ENCODE measurements at regions not wholly inside any gene's neighbourhood (a gene's known extent, or its start where the extent isn't known, plus 50 kb on each side); places are given as distances from the start of the nearest gene placed in this dataset.
"Not testable (repeated sequence)": the region's sequence is repeated elsewhere in the genome, so short reads cannot be mapped to it uniquely, and the experiment has no call there.

DNA sequence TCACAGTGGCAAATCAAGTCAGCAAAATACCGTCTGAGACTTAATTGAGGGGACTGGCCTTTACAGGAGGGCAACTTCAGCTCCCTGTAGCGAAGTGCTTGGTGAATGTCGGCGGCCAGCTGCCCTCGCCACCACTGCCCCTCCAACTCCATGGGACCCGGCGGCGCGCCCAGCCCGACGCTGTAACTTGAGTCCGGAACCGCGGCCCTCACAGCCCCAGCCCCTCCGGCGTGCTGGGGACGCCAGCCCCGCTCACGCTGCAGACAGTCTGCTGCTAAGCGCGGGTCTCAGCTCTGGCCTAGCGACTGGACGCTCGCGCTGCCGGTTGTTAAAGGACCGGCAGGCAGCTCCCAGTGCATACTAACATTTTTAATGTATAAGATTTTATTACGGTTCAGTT, 113.4 kb upstream of the NUPR2 start:
- DNase-seq (ENCODE audit: extremely low read depth in 1 of 2, low read depth in 1 of 2) = no peak

- no peak for DNase-seq (ENCODE audit: extremely low read depth in 1 of 2, low read depth in 1 of 2)
These were observed 106.6 kb upstream of the NUPR2 start for GRCh38 chr7:56222866-56223265.

DNA sequence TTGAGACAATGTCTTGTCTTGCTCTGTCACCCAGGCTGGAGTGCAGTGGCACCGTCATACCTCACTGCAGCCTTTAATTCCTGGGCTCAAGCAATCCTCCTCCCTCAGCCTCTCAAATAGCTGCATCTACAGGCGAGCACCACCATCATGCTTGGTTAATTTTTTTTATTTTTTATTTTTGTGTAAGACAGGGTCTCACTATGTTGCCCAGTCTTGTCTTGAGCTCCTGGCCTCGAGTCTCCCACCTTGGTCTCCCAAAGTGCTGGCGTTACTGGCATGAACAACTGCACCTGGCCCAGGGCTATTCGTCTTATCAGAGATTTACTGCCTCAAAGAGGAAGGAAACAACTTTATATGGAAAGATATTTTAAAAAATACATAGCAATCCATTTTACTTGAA, 102.8 kb upstream of the NUPR2 start:
- no peak for DNase-seq (ENCODE audit: extremely low read depth in 1 of 2, low read depth in 1 of 2)

DNA sequence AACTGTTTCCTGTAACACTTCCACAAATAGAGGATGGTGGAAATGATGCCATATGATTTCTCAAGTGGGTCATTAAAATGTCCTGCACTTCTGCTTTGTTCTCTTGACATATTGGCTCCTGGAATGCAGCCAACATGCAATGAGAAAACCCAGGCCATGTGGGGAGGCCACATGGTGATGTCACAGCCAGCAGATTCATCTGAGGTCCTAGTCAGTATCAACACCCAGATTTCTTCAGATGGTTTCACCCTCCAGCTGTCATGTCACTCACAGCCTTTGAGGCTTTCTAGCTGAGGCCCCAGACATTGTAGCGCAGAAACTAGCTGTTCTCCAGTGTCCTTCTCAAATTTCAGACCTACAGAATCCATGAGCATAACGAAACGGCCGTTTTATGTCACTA, 102.3 kb upstream of the NUPR2 start:
- DNase-seq (ENCODE audit: extremely low read depth in 1 of 2, low read depth in 1 of 2) = no peak

GRCh38 chr7:56213574-56213973, 97.4 kb upstream of the NUPR2 start:
- DNase-seq (ENCODE audit: extremely low read depth in 1 of 2, low read depth in 1 of 2) = no peak

DNA sequence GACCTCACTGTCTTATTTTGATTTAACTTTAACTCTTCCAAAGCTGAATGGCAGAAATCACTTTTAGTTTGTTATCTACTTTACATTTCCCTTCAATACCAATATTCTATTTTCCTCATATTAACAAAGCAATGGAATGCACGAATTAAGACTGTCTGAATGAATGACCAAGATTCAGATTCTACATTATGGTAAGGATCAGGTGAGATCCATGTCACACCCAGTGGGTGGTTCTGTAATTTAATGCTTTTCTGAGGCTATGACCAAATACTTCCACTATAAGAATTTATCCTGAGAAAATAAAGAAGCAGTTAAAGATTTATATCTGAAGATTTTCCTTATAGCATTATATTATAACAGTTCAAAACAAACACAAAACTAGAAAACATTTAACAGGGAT, 90.2 kb upstream of the NUPR2 start:
- DNase-seq (ENCODE audit: extremely low read depth in 1 of 2, low read depth in 1 of 2) = no peak

- no peak for DNase-seq (ENCODE audit: extremely low read depth in 1 of 2, low read depth in 1 of 2)
These were observed 83.4 kb upstream of the NUPR2 start for GRCh38 chr7:56199639-56200038.

GRCh38 chr7:56196195-56196594, 80.0 kb upstream of the NUPR2 start:
- not testable (repeated sequence) for DNase-seq (ENCODE audit: extremely low read depth in 1 of 2, low read depth in 1 of 2)

- no peak for DNase-seq (ENCODE audit: extremely low read depth in 1 of 2, low read depth in 1 of 2)
These were observed 72.7 kb upstream of the NUPR2 start for GRCh38 chr7:56188823-56189346.

GRCh38 chr7:56188376-56188775, 72.2 kb upstream of the NUPR2 start:
- DNase-seq (ENCODE audit: extremely low read depth in 1 of 2, low read depth in 1 of 2) = no peak

DNA sequence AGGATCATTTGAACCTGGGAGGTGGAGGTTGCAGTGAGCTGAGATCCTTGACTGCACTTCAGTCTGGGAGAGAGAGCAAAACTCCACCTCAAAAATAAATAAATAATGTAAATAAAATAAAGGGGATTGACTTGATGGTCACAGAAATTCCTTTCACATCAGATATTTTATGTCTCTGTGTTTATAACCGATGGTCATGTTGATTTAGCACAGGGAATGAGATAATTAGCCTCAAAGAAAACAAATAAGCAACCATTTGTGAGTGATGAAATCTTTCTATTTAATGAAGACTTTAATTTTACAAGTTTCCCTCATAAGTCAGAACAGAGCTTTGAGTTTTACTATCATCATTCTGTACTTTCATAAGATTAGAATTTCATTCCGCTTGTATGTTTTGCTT, 64.8 kb upstream of the NUPR2 start:
- DNase-seq (ENCODE audit: extremely low read depth in 1 of 2, low read depth in 1 of 2) = no peak

- no peak for DNase-seq (ENCODE audit: extremely low read depth in 1 of 2, low read depth in 1 of 2)
These were observed 59.6 kb upstream of the NUPR2 start for GRCh38 chr7:56175771-56176170.

DNA sequence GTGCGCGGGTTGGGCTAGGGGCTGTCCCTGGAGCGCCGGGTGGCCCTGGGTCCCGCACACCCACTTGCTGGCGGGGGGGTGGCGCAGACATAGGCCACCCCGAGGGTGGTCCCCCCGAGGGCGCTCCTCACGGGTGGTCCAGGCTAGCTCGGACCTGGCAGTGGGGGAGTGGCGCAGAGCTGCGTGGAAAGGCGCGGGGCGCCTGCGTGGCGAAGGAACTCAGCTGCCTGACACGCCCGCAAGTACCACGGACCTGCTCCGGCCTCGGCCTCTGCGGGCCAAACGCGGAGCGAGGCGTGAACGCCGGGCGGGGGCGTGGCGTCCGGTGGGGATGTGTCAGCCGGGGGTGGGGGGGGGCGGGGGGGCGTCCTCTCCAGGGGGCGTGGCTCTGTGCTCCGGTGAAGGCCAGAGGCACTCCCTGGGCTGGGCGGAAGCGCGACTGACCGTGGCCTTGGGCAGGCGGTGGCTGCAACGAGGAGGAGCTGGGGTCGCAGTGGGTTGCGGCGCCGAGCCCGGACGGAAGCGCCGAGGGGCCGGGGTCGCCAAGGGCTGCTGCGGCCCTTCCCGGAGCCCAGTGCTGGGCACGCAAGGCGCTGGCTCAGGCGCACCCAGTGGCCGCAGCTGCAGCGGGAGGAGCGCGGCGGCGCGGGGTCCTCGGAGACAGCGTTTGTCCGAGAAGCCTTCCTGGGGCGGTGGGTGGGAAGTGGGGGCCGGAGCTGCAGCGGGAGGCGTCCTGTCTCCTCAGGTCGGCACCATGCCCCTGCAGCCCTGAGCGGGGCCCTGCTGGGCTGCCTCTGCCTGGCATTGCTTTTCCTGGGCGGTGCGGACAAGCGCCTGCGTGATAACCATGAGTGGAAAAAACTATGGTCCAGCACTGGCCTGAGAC, 58.9 kb upstream of the NUPR2 start:
- no peak for DNase-seq (ENCODE audit: extremely low read depth in 1 of 2, low read depth in 1 of 2)

GRCh38 chr7:56174346-56174874, 58.2 kb upstream of the NUPR2 start:
- DNase-seq (ENCODE audit: extremely low read depth in 1 of 2, low read depth in 1 of 2) = no peak
